Transverse colon (tissue), 4 donors: ENCODE measurements at regions not wholly inside any gene's neighbourhood (a gene's known extent, or its start where the extent isn't known, plus 50 kb on each side); places are given as distances from the start of the nearest gene placed in this dataset.

Experiments
- DNase-seq: peaks from one replicate; pipeline ENCODE4 v3.0.0-alpha.2; 2019
- H3K27ac ChIP-seq, 4 donors: fragments of 200-600 bp; sonication (generic); 2 replicates each; pipeline ENCODE4 v1.5.1; 2016 to 2018; ENCODE audit warnings: inconsistent platforms in 4 of 4
- H3K27me3 ChIP-seq: fragments of 200-600 bp; sonication (generic); 2 replicates; pipeline ENCODE4 v1.5.1; 2017; ENCODE audit warnings: inconsistent platforms
- H3K36me3 ChIP-seq, 4 donors: fragments of 200-600 bp; sonication (generic); 2 replicates each; pipeline ENCODE4 v1.5.1; 2017 to 2019; ENCODE audit warnings: inconsistent platforms in 4 of 4
- H3K4me1 ChIP-seq, 4 donors: fragments of 200-600 bp; sonication (generic); 2 replicates each; pipeline ENCODE4 v1.5.1; 2017 to 2020; ENCODE audit warnings: inconsistent platforms in 4 of 4
- H3K4me3 ChIP-seq, 4 donors: fragments of 200-600 bp; sonication (generic); 1 replicate in 1 of 4; 2 replicates in 3 of 4; pipeline versions ENCODE4 v1.5.1 to v1.6.1; 2017 to 2019; ENCODE audit warnings: inconsistent platforms in 4 of 4
- H3K9me3 ChIP-seq, 2 donors: fragments of 200-600 bp; sonication (generic); 2 replicates each; pipeline ENCODE4 v1.5.1; 2017 to 2019; ENCODE audit warnings: inconsistent platforms in 2 of 2
- EP300 ChIP-seq: sonication (generic); formaldehyde crosslinking; IDR thresholded peaks from one replicate; pipeline ENCODE4 v1.6.1; 2017; ENCODE audit warnings: antibody characterized with exemption, low read depth
- POLR2A ChIP-seq: fragments of 450-650 bp; IDR thresholded peaks from one replicate; pipeline ENCODE4 v1.6.1; 2016; ENCODE audit warnings: antibody characterized with exemption, mild to moderate bottlenecking, moderate library complexity
- POLR2AphosphoS5 ChIP-seq, 3 donors: sonication (generic); formaldehyde crosslinking; IDR thresholded peaks; one replicate each; pipeline ENCODE4 v1.6.1; 2016; ENCODE audit warnings: antibody characterized with exemption in 3 of 3
- WGBS, 2 donors: methylation state at CpG; one replicate each; pipeline ENCODE4 v1.1.5; 2018; ENCODE audit warnings: low coverage in 1 of 2; 5-methylcytosine and 5-hydroxymethylcytosine counted together
- in situ Hi-C, 4 donors: fragments of 200-750 bp; cut with MboI; loops; one replicate each; pipeline versions ENCODE4 v1.15.0 to v1.15.1; 2017; ENCODE audit warnings: low sequenced_read_pairs in 3 of 4, low pct_ligation_motif_present in 1 of 4, low pct_unique_long_range_greater_than_20kb in 1 of 4
- intact Hi-C: fragments of 100-400 bp; cut with DNase I; formaldehyde crosslinking; loops from one replicate; pipeline ENCODE4 v1.15.1; 2023; ENCODE audit warnings: low total_unique reads
- TF ChIP-seq, protein P1 (sequence below), 5 experiments: fragments of 200-600 bp in 3 of 5; fragments of 450-650 bp in 2 of 5; sonication (generic) in 3 of 5; IDR thresholded peaks; 1 replicate in 2 of 5; 2 replicates in 3 of 5; pipeline ENCODE4 v1.5.1; 2016 to 2017; ENCODE audit warnings: antibody characterized with exemption in 5 of 5, inconsistent platforms in 3 of 5, mild to moderate bottlenecking in 2 of 5, moderate library complexity in 1 of 5

- H3K27ac ChIP-seq, result no peak overlapping the region
- no peaks in the 10 kb centered on the region for H3K9me3 ChIP-seq
- WGBS, 2 donors, result 56 to 87% methylated on average over 2 of the region's 2 CpGs
- H3K4me3 ChIP-seq, result no peak overlapping the region
- H3K27me3 ChIP-seq, result no peaks in the 10 kb centered on the region
- no peak for DNase-seq
- H3K36me3 ChIP-seq, result no peaks in the 10 kb centered on the region
- in situ Hi-C loops, result no loop called here
- H3K4me1 ChIP-seq, result no peaks in the 10 kb centered on the region
- TF ChIP-seq POLR2A (no peak), POLR2AphosphoS5 (IDR thresholded peaks at IDR 0.05) (no peak), EP300 (no peak)
- TF ChIP-seq, protein P1, sequence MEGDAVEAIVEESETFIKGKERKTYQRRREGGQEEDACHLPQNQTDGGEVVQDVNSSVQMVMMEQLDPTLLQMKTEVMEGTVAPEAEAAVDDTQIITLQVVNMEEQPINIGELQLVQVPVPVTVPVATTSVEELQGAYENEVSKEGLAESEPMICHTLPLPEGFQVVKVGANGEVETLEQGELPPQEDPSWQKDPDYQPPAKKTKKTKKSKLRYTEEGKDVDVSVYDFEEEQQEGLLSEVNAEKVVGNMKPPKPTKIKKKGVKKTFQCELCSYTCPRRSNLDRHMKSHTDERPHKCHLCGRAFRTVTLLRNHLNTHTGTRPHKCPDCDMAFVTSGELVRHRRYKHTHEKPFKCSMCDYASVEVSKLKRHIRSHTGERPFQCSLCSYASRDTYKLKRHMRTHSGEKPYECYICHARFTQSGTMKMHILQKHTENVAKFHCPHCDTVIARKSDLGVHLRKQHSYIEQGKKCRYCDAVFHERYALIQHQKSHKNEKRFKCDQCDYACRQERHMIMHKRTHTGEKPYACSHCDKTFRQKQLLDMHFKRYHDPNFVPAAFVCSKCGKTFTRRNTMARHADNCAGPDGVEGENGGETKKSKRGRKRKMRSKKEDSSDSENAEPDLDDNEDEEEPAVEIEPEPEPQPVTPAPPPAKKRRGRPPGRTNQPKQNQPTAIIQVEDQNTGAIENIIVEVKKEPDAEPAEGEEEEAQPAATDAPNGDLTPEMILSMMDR (IDR thresholded peaks at IDR 0.05), result no peak
- intact Hi-C loops, result no loop called here
Observed at GRCh38 chr14:29290441-29290840, 523.9 kb downstream of the FOXG1 start.

DNA sequence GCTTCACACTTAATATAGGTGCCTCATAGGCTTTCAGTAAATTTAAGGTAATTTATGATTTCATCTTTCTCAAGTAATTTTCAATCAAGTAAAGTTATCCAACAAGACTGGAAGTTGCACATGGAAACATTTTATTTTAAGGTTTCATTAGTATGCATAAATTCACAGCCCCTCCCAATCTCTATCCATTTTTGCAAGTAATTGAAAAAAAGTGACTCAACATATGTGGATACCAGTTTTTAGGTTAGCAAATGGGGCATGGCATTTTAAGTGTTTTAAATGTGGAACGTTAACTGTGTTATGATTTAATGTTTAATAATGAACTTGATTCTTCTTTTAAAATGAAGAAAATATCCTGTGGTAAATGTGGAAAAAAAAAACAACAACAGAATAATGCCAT is 532.8 kb downstream of the FOXG1 start:
- in situ Hi-C loops, result no loop called here
- H3K4me1 ChIP-seq, result no peaks in the 10 kb centered on the region
- H3K27me3 ChIP-seq, result no peaks in the 10 kb centered on the region
- TF ChIP-seq POLR2A (no peak), EP300 (no peak), POLR2AphosphoS5 (IDR thresholded peaks at IDR 0.05) (no peak)
- TF ChIP-seq, protein P1 (IDR thresholded peaks at IDR 0.05), result no peak
- H3K36me3 ChIP-seq, result no peaks in the 10 kb centered on the region
- no peaks in the 10 kb centered on the region for H3K9me3 ChIP-seq
- H3K4me3 ChIP-seq, result no peak overlapping the region
- WGBS, 2 donors, result 71 to 90% methylated on average over 1 of the region's 1 CpG
- no peak overlapping the region for H3K27ac ChIP-seq
- no peak for DNase-seq
- intact Hi-C loops, result no loop called here

DNA sequence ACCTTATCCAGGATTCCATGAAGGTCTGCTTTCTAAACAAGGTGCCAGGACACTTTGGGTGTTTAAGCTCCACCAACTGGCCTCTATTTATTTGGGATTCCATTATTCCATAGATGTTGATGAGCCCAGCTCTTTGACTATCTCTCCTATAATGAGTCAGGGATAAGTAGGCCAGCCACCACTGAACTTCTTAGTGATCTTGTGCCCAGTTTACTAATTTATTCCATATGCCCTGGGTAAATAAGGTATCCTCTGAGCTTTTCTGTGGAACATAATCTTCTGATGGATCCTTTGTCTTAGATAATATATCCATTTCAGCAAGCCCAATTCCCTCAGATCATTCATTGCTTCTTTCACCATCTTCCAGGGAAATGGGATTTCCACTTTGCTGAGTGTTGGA is 535.0 kb downstream of the FOXG1 start:
- intact Hi-C loops, result loop anchor here (10.0 kb wide), 1 partner anchor 817 kb away; no protein-coding TSS in a partner anchor
- H3K4me3 ChIP-seq, result no peak overlapping the region
- in situ Hi-C loops, result no loop called here

DNA sequence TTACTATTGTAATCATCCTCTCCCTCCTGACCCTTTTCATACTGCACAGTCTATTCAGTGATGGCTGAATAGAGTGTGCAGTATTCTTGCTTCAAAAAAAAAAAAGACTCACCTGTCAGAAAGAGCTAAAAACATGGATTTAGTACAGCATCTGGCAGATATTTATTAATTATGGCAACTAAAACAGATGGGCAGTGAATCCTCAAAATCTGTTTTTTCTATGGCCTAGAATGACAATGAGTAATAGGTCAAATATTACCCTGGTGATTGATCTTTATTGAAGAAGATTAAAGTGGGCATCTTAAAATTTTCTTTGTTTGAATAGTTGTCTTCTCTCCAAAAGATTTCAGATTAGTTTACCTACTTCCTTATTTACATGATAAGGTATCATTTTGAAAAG is 543.6 kb downstream of the FOXG1 start:
- TF ChIP-seq EP300, result no peak
- TF ChIP-seq POLR2AphosphoS5 (IDR thresholded peaks at IDR 0.05), result no peak
- no peak for TF ChIP-seq POLR2A
- TF ChIP-seq, protein P1 (IDR thresholded peaks at IDR 0.05), result no peak
- intact Hi-C loops (no loop called here), in situ Hi-C loops (no loop called here)
- H3K4me1 ChIP-seq, result no peaks in the 10 kb centered on the region
- no peak overlapping the region for H3K27ac ChIP-seq
- H3K36me3 ChIP-seq, result no peaks in the 10 kb centered on the region
- no peak for DNase-seq
- H3K4me3 ChIP-seq, result no peak overlapping the region
- no peaks in the 10 kb centered on the region for H3K27me3 ChIP-seq
- no peaks in the 10 kb centered on the region for H3K9me3 ChIP-seq

More for the DNA sequence above, 535.0 kb downstream of the FOXG1 start:
- no peaks in the 10 kb centered on the region for H3K9me3 ChIP-seq
- TF ChIP-seq POLR2A, result no peak
- TF ChIP-seq POLR2AphosphoS5 (IDR thresholded peaks at IDR 0.05), result no peak
- TF ChIP-seq, protein P1 (IDR thresholded peaks at IDR 0.05), result no peak
- no peak for TF ChIP-seq EP300
- H3K4me1 ChIP-seq, result no peaks in the 10 kb centered on the region
- DNase-seq, result no peak
- H3K27me3 ChIP-seq, result no peaks in the 10 kb centered on the region
- H3K27ac ChIP-seq, result no peak overlapping the region
- no peaks in the 10 kb centered on the region for H3K36me3 ChIP-seq
